ENCODE measurements at regions not wholly inside any gene's neighbourhood (a gene's known extent, or its start where the extent isn't known, plus 50 kb on each side); places are given as distances from the start of the nearest gene placed in this dataset.
"Not testable (repeated sequence)": the region's sequence is repeated elsewhere in the genome, so short reads cannot be mapped to it uniquely, and the experiment has no call there.

GRCh38 chr19:7400815-7401214 is 52.1 kb downstream of the ARHGEF18 start:
- no peak for DNase-seq

- DNase-seq = no peak
These were observed 53.0 kb downstream of the ARHGEF18 start for GRCh38 chr19:7401694-7402093.

GRCh38 chr19:7405482-7405881 is 56.7 kb downstream of the ARHGEF18 start:
- DNase-seq = not testable (repeated sequence)

- no peak for DNase-seq
These were observed 59.5 kb downstream of the ARHGEF18 start for GRCh38 chr19:7408251-7408650.

GRCh38 chr19:7410946-7411345 is 62.2 kb downstream of the ARHGEF18 start:
- no peak for DNase-seq

- DNase-seq = no peak
These were observed 64.9 kb downstream of the ARHGEF18 start for GRCh38 chr19:7413629-7414028.

- peak in 1 of 3 donors; percentile 27 for DNase-seq
These were observed 66.6 kb downstream of the ARHGEF18 start for GRCh38 chr19:7415163-7415856.

GRCh38 chr19:7415857-7416371 is 67.2 kb downstream of the ARHGEF18 start:
- no peak for DNase-seq

GRCh38 chr19:7417671-7418324 is 69.1 kb downstream of the ARHGEF18 start:
- no peak for DNase-seq

- DNase-seq = no peak
These were observed 69.9 kb downstream of the ARHGEF18 start for GRCh38 chr19:7418596-7418995.

GRCh38 chr19:7419153-7419552 is 69.7 kb downstream of the PEX11G start:
- DNase-seq = no peak

GRCh38 chr19:7419777-7420439 is 68.9 kb downstream of the PEX11G start:
- no peak for DNase-seq

GRCh38 chr19:7421941-7422744 is 66.7 kb downstream of the PEX11G start:
- DNase-seq = no peak

Data from muscle of back (tissue), 3 donors.